ENCODE measurements at regions not wholly inside any gene's neighbourhood (a gene's known extent, or its start where the extent isn't known, plus 50 kb on each side); places are given as distances from the start of the nearest gene placed in this dataset.

DNA sequence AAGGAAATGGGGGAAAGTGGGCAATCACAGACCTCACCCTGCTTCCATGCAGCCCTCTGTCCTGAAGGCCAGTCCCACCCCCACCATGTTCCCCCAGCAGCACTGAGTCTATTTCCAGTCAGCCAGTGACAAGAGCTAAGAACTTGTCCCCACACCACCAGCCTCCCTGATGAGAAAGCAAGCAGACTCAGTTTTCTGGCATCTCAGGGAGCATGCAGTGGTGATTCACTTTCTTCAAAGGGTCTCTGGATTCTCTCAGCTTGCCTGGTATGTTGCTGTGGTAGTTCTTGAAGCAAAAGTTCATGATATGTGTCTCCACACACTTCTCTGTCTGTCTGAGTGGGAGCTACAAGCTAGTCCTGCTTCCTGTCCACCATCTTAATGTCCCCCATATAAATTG lies 799.9 kb upstream of the TYRP1 start:
- Histone ChIP-seq H3K27me3 (no peaks in the 10 kb centered on the region), H3K9me3 (peaks cover 0 to 12% of the 10 kb centered on the region in 2 donors), H3K4me3 (no peak overlapping the region), H3K36me3 (no peaks in the 10 kb centered on the region), H3K27ac (no peak overlapping the region), H3K4me1 (no peaks in the 10 kb centered on the region)
- intact Hi-C loops (cut with DNase I; ENCODE audit: low total_unique reads) (no loop called here), in situ Hi-C loops (cut with MboI; ENCODE audit: low pct_ligation_motif_present in 1 of 4, low pct_unique_long_range_greater_than_20kb in 1 of 4, low sequenced_read_pairs in 3 of 4) (no loop called here)
- no peak for DNase-seq
- no peak for TF ChIP-seq POLR2AphosphoS5 (IDR thresholded peaks at IDR 0.05)
- TF ChIP-seq, protein P1, sequence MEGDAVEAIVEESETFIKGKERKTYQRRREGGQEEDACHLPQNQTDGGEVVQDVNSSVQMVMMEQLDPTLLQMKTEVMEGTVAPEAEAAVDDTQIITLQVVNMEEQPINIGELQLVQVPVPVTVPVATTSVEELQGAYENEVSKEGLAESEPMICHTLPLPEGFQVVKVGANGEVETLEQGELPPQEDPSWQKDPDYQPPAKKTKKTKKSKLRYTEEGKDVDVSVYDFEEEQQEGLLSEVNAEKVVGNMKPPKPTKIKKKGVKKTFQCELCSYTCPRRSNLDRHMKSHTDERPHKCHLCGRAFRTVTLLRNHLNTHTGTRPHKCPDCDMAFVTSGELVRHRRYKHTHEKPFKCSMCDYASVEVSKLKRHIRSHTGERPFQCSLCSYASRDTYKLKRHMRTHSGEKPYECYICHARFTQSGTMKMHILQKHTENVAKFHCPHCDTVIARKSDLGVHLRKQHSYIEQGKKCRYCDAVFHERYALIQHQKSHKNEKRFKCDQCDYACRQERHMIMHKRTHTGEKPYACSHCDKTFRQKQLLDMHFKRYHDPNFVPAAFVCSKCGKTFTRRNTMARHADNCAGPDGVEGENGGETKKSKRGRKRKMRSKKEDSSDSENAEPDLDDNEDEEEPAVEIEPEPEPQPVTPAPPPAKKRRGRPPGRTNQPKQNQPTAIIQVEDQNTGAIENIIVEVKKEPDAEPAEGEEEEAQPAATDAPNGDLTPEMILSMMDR (IDR thresholded peaks at IDR 0.05), result no peak
- no peak for TF ChIP-seq POLR2A (IDR thresholded peaks at IDR 0.05)
- TF ChIP-seq EP300 (IDR thresholded peaks at IDR 0.05; ENCODE audit: low read depth), result no peak

DNA sequence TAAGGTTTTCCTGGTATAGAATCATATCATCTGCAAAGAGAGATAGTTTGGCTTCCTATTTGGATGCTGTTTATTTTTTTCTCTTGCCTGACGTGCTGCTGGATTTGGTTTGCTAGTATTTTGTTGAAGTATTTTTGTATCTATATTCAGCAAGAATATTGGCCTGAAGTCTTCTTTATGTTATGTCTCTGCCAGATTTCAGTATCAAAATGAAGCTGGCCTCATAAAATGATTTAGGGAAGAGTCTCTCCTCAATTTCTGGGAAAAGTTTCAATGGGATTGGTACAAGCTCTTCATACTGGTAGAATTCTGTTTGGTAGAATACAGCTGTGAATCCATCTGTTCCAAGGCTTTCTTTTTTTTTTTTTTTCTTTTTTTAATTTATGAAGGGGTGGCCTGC lies 799.0 kb upstream of the TYRP1 start:
- TF ChIP-seq, protein P1 (IDR thresholded peaks at IDR 0.05), result no peak
- TF ChIP-seq POLR2A (IDR thresholded peaks at IDR 0.05) (no peak), EP300 (IDR thresholded peaks at IDR 0.05; ENCODE audit: low read depth) (no peak), POLR2AphosphoS5 (IDR thresholded peaks at IDR 0.05) (no peak)
- Histone ChIP-seq H3K36me3 (no peaks in the 10 kb centered on the region), H3K27ac (no peak overlapping the region), H3K4me1 (no peaks in the 10 kb centered on the region), H3K27me3 (no peaks in the 10 kb centered on the region), H3K9me3 (peaks cover 0 to 12% of the 10 kb centered on the region in 2 donors), H3K4me3 (no peak overlapping the region)
- in situ Hi-C loops (cut with MboI; ENCODE audit: low pct_ligation_motif_present in 1 of 4, low pct_unique_long_range_greater_than_20kb in 1 of 4, low sequenced_read_pairs in 3 of 4), result no loop called here
- DNase-seq, result no peak
- intact Hi-C loops (cut with DNase I; ENCODE audit: low total_unique reads), result no loop called here
- 70 to 75% methylated on average over 1 of the region's 1 CpG for WGBS, 2 donors (ENCODE audit: low coverage in 1 of 2)

DNA sequence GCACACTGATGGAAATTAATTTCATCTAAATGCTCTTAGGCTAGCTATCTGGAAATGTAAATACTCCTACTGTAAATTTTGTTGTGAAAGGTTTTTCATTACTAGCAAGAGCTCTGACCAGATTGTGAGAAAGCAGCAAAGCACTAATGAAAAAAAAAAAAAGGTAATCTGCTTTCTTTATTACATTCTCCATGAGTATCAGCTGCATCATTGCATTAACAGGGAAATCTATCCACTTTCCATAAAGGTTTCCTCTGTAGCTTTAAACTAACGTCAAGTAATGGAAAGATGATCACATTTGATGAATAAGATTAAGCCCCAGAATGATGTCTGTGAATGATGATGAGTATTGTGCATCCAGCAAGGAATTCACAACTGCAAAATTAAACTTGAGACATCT lies 790.6 kb upstream of the TYRP1 start:
- TF ChIP-seq POLR2A (IDR thresholded peaks at IDR 0.05), result no peak
- TF ChIP-seq EP300 (IDR thresholded peaks at IDR 0.05; ENCODE audit: low read depth), result no peak
- TF ChIP-seq, protein P1 (IDR thresholded peaks at IDR 0.05), result no peak
- no peak for TF ChIP-seq POLR2AphosphoS5 (IDR thresholded peaks at IDR 0.05)
- intact Hi-C loops (cut with DNase I; ENCODE audit: low total_unique reads), result no loop called here
- Histone ChIP-seq H3K27me3 (no peaks in the 10 kb centered on the region), H3K4me1 (no peaks in the 10 kb centered on the region), H3K27ac (no peak overlapping the region), H3K4me3 (no peak overlapping the region), H3K36me3 (no peaks in the 10 kb centered on the region), H3K9me3 (peaks cover 0 to 5% of the 10 kb centered on the region in 2 donors)
- no peak for DNase-seq
- in situ Hi-C loops (cut with MboI; ENCODE audit: low pct_ligation_motif_present in 1 of 4, low pct_unique_long_range_greater_than_20kb in 1 of 4, low sequenced_read_pairs in 3 of 4), result no loop called here
- WGBS, 2 donors (ENCODE audit: low coverage in 1 of 2), result 39 to 63% methylated on average over 1 of the region's 1 CpG

DNA sequence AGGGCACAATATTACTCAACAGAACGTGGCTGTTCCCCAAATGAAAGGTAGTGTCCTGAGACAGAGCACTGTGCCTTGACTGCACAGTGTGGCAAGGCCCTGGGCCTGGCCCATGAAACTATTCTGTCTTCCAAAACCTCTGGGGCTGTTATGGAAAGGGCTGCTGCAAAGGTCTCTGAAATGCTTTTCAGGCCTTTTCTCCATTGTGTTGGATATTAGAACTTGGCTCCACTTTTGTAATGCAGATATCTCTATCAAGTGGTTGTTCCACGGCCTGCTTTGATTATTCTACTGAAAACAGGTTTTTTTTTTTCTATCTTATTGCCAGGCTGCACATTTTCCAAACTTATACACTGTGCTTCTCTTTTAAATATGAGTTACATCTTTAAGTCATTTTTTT lies 777.5 kb upstream of the TYRP1 start:
- DNase-seq, result no peak
- WGBS, 2 donors (ENCODE audit: low coverage in 1 of 2), result 36 to 45% methylated on average over 2 of the region's 2 CpGs
- Histone ChIP-seq H3K36me3 (no peaks in the 10 kb centered on the region), H3K27me3 (no peaks in the 10 kb centered on the region), H3K27ac (no peak overlapping the region), H3K4me1 (no peaks in the 10 kb centered on the region), H3K4me3 (no peak overlapping the region), H3K9me3 (no peaks in the 10 kb centered on the region)
- in situ Hi-C loops (cut with MboI; ENCODE audit: low pct_ligation_motif_present in 1 of 4, low pct_unique_long_range_greater_than_20kb in 1 of 4, low sequenced_read_pairs in 3 of 4), result no loop called here
- TF ChIP-seq, protein P1 (IDR thresholded peaks at IDR 0.05), result no peak
- no peak for TF ChIP-seq POLR2A (IDR thresholded peaks at IDR 0.05)
- no peak for TF ChIP-seq EP300 (IDR thresholded peaks at IDR 0.05; ENCODE audit: low read depth)
- no peak for TF ChIP-seq POLR2AphosphoS5 (IDR thresholded peaks at IDR 0.05)
- intact Hi-C loops (cut with DNase I; ENCODE audit: low total_unique reads), result no loop called here

Data from transverse colon (tissue), 4 donors.